ENCODE measurements at regions not wholly inside any gene's neighbourhood (a gene's known extent, or its start where the extent isn't known, plus 50 kb on each side); places are given as distances from the start of the nearest gene placed in this dataset.

GRCh38 chr2:39593439-39594393 lies 72.0 kb upstream of the TMEM178A start (continued):
- TF ChIP-seq, protein P1, sequence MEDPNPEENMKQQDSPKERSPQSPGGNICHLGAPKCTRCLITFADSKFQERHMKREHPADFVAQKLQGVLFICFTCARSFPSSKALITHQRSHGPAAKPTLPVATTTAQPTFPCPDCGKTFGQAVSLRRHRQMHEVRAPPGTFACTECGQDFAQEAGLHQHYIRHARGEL (CRISPR knock-in tag; IDR thresholded peaks at IDR 0.05) = no peak
- TF ChIP-seq GFI1 (CRISPR knock-in tag; IDR thresholded peaks at IDR 0.05; ENCODE audit: borderline replicate concordance) = no peak
- no peak for TF ChIP-seq NFKBIZ (CRISPR knock-in tag; IDR thresholded peaks at IDR 0.05)
- TF ChIP-seq ZNF710 (CRISPR knock-in tag; IDR thresholded peaks at IDR 0.05; ENCODE audit: borderline replicate concordance) = no peak
- no peak for TF ChIP-seq CEBPB (IDR thresholded peaks at IDR 0.05; ENCODE audit: borderline replicate concordance, low read depth, low read length)
- TF ChIP-seq HNRNPK (IDR thresholded peaks at IDR 0.05; ENCODE audit: low read depth, low read length, poor library complexity, severe bottlenecking) = no peak
- no peak for TF ChIP-seq ZSCAN21 (CRISPR knock-in tag; IDR thresholded peaks at IDR 0.05; ENCODE audit: borderline replicate concordance)
- TF ChIP-seq FOXK2 (IDR thresholded peaks at IDR 0.05) = no peak
- peak; percentile 53; the same call in 1 of the 2 replicates for TF ChIP-seq ETV6 (CRISPR knock-in tag; conservative IDR thresholded peaks at IDR 0.05)
- TF ChIP-seq CTCF (CRISPR knock-in tag; IDR thresholded peaks at IDR 0.05) = peak; percentile 73
- no peak for TF ChIP-seq ZFY (CRISPR knock-in tag; IDR thresholded peaks at IDR 0.05)
- no peak for TF ChIP-seq ZNF775 (CRISPR knock-in tag; IDR thresholded peaks at IDR 0.05; ENCODE audit: borderline replicate concordance)
- no peak for TF ChIP-seq WIZ (CRISPR knock-in tag; IDR thresholded peaks at IDR 0.05)
- no peak for TF ChIP-seq SIN3A (IDR thresholded peaks at IDR 0.05; ENCODE audit: borderline replicate concordance, low read depth, low read length)
- no peak for TF ChIP-seq FIP1L1 (IDR thresholded peaks at IDR 0.05; ENCODE audit: borderline replicate concordance, insufficient read depth, low read depth, low read length)
- TF ChIP-seq, protein P2, sequence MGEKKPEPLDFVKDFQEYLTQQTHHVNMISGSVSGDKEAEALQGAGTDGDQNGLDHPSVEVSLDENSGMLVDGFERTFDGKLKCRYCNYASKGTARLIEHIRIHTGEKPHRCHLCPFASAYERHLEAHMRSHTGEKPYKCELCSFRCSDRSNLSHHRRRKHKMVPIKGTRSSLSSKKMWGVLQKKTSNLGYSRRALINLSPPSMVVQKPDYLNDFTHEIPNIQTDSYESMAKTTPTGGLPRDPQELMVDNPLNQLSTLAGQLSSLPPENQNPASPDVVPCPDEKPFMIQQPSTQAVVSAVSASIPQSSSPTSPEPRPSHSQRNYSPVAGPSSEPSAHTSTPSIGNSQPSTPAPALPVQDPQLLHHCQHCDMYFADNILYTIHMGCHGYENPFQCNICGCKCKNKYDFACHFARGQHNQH (CRISPR knock-in tag; IDR thresholded peaks at IDR 0.05) = peak; percentile 34; the same call in 1 of the 2 replicates
- TF ChIP-seq ZNF788 (CRISPR knock-in tag; IDR thresholded peaks at IDR 0.05; ENCODE audit: borderline replicate concordance) = no peak
- no peak for TF ChIP-seq ZNF563 (CRISPR knock-in tag; IDR thresholded peaks at IDR 0.05)
- no peak for TF ChIP-seq ZNF772 (CRISPR knock-in tag; IDR thresholded peaks at IDR 0.05)
- TF ChIP-seq UBTF (CRISPR knock-in tag; IDR thresholded peaks at IDR 0.05) = no peak
- no peak for TF ChIP-seq ZSCAN20 (CRISPR knock-in tag; IDR thresholded peaks at IDR 0.05; ENCODE audit: borderline replicate concordance)
- no peak for TF ChIP-seq MIER3 (CRISPR knock-in tag; IDR thresholded peaks at IDR 0.05; ENCODE audit: borderline replicate concordance)
